HepG2 (cell line): ENCODE measurements at regions not wholly inside any gene's neighbourhood (a gene's known extent, or its start where the extent isn't known, plus 50 kb on each side); places are given as distances from the start of the nearest gene placed in this dataset.

ENCODE experiments used
- DNMT3B ChIP-seq: conservative IDR thresholded peaks from 2 replicates; pipeline ENCODE4 v1.6.1; 2016; ENCODE audit warnings: missing biosample characterization, control low read depth
- FOXK2 ChIP-seq: fragments of 450-650 bp; IDR thresholded peaks from 2 replicates; pipeline ENCODE4 v1.6.1; 2016
- NR2F2 ChIP-seq: IDR thresholded peaks from 2 replicates; pipeline ENCODE4 v1.6.1; 2012; ENCODE audit warnings: low read depth, inconsistent platforms, borderline replicate concordance
- POLR2AphosphoS5 ChIP-seq: IDR thresholded peaks from 2 replicates; pipeline ENCODE4 v1.6.1; 2012; ENCODE audit warnings: low read depth, low read length
- SAFB2 ChIP-seq: sonication (generic); formaldehyde crosslinking; IDR thresholded peaks from 2 replicates; pipeline ENCODE4 v1.5.1; 2020; ENCODE audit warnings: missing genetic modification reagents, low read depth, mild to moderate bottlenecking, borderline replicate concordance
- TGIF2 ChIP-seq: IDR thresholded peaks from 2 replicates; pipeline ENCODE4 v1.6.1; 2016; ENCODE audit warnings: control low read depth, missing compliant biosample characterization
- ZNF430 ChIP-seq: sonication (generic); formaldehyde crosslinking; IDR thresholded peaks from 2 replicates; pipeline ENCODE4 v1.9.0; 2021; ENCODE audit warnings: mild to moderate bottlenecking, missing genetic modification reagents

GRCh38 chrY:14256817-14257168, 200.8 kb downstream of the VCY1B start:
- TF ChIP-seq FOXK2 (no peak), SAFB2 (CRISPR knock-in tag) (no peak), DNMT3B (CRISPR knock-in tag) (no peak), NR2F2 (no peak), POLR2AphosphoS5 (no peak), TGIF2 (CRISPR knock-in tag) (no peak), ZNF430 (CRISPR knock-in tag) (no peak)
